WTC11 (cell line): ENCODE measurements at regions not wholly inside any gene's neighbourhood (a gene's known extent, or its start where the extent isn't known, plus 50 kb on each side); places are given as distances from the start of the nearest gene placed in this dataset.
A peak's percentile ranks its signal among the peaks of the same experiment; 100 is the strongest.

Experiments
- ATAC-seq: fragments of 200-7000 bp; cut with Tn5 transposase; 2 replicates; pipeline ENCODE4 v1.10.0; 2021; ENCODE audit warnings: mild to moderate bottlenecking, moderate library complexity
- CTCF ChIA-PET: fragments of 300-600 bp; sonication (Branson Sonifier 250); formaldehyde crosslinking; loops from one replicate; lab custom pipeline; 2021; ENCODE audit warnings: antibody characterized with exemption; lab: Charles Lee
- POLR2A ChIA-PET: fragments of 350-600 bp; sonication (Branson Sonifier 250); formaldehyde crosslinking; loops from one replicate; lab custom pipeline; 2021; ENCODE audit warnings: antibody characterized with exemption; lab: Charles Lee
- DNase-seq: peaks from one replicate; pipeline ENCODE4 v3.0.0; 2021; ENCODE audit warnings: low spot score
- H3K27ac Mint-ChIP-seq: 2 replicates; pipeline ENCODE4 v1.8.0; 2021; ENCODE audit warnings: mixed read lengths
- H3K27me3 Mint-ChIP-seq: 2 replicates; pipeline ENCODE4 v1.8.0; 2021; ENCODE audit warnings: low read depth, mild to moderate bottlenecking, moderate library complexity, mixed read lengths
- H3K36me3 Mint-ChIP-seq: 2 replicates; pipeline ENCODE4 v1.8.0; 2021; ENCODE audit warnings: mixed read lengths
- H3K4me1 Mint-ChIP-seq: 2 replicates; pipeline ENCODE4 v1.8.0; 2022; ENCODE audit warnings: mixed read lengths
- H3K4me3 Mint-ChIP-seq: 2 replicates; pipeline ENCODE4 v1.8.0; 2021; ENCODE audit warnings: mild to moderate bottlenecking, moderate library complexity, mixed read lengths
- H3K9me3 Mint-ChIP-seq: 2 replicates; pipeline ENCODE4 v1.8.0; 2021; ENCODE audit warnings: mixed read lengths
- AFF4 ChIP-seq: sonication (generic); formaldehyde crosslinking; IDR thresholded peaks from 2 replicates; pipeline ENCODE4 v1.8.1; 2023; ENCODE audit warnings: mild to moderate bottlenecking, missing genetic modification reagents, borderline replicate concordance
- ARID4B ChIP-seq: sonication (generic); formaldehyde crosslinking; IDR thresholded peaks from 2 replicates; pipeline ENCODE4 v1.8.0; 2023; ENCODE audit warnings: missing genetic modification reagents, mild to moderate bottlenecking, borderline replicate concordance
- ATF6 ChIP-seq: sonication (generic); formaldehyde crosslinking; IDR thresholded peaks from 2 replicates; pipeline ENCODE4 v1.8.1; 2023; ENCODE audit warnings: mild to moderate bottlenecking, missing genetic modification reagents
- CREM ChIP-seq: sonication (generic); formaldehyde crosslinking; IDR thresholded peaks from 2 replicates; pipeline ENCODE4 v1.8.1; 2022; ENCODE audit warnings: mild to moderate bottlenecking, missing genetic modification reagents, moderate library complexity
- FOXP1 ChIP-seq: sonication (generic); formaldehyde crosslinking; IDR thresholded peaks from 2 replicates; pipeline ENCODE4 v1.8.0; 2022; ENCODE audit warnings: missing genetic modification reagents, mild to moderate bottlenecking, moderate library complexity, borderline replicate concordance
- GTF2I ChIP-seq: fragments of 250-450 bp; sonication (Bioruptor Pico); conservative IDR thresholded peaks from 2 replicates; pipeline ENCODE4 v1.4.0; 2021; ENCODE audit warnings: mild to moderate bottlenecking
- MAX ChIP-seq: sonication (generic); formaldehyde crosslinking; IDR thresholded peaks from 2 replicates; pipeline ENCODE4 v1.8.0; 2022; ENCODE audit warnings: mild to moderate bottlenecking, missing genetic modification reagents
- NFATC4 ChIP-seq: fragments of 250-450 bp; sonication (Bioruptor Pico); IDR thresholded peaks from 2 replicates; pipeline ENCODE4 v1.9.0; 2021; ENCODE audit warnings: mild to moderate bottlenecking
- RELA ChIP-seq: sonication (generic); formaldehyde crosslinking; IDR thresholded peaks from 2 replicates; pipeline ENCODE4 v1.8.1; 2022; ENCODE audit warnings: missing genetic modification reagents, mild to moderate bottlenecking, borderline replicate concordance
- SP1 ChIP-seq: sonication (generic); formaldehyde crosslinking; conservative IDR thresholded peaks from 2 replicates; pipeline ENCODE4 v1.8.1; 2022; ENCODE audit warnings: missing genetic modification reagents
- STAT6 ChIP-seq: sonication (generic); formaldehyde crosslinking; conservative IDR thresholded peaks from 2 replicates; pipeline ENCODE4 v1.8.1; 2023; ENCODE audit warnings: mild to moderate bottlenecking, low read depth, missing genetic modification reagents, moderate library complexity
- ZMAT4 ChIP-seq: fragments of 250-450 bp; sonication (Bioruptor Pico); IDR thresholded peaks from 2 replicates; pipeline ENCODE4 v1.9.0; 2021; ENCODE audit warnings: mild to moderate bottlenecking
- ZNF138 ChIP-seq: sonication (generic); formaldehyde crosslinking; conservative IDR thresholded peaks from 2 replicates; pipeline ENCODE4 v1.8.1; 2022; ENCODE audit warnings: mild to moderate bottlenecking, moderate library complexity, missing genetic modification reagents
- ZNF396 ChIP-seq: fragments of 250-450 bp; sonication (Bioruptor Pico); IDR thresholded peaks from 2 replicates; pipeline ENCODE4 v1.8.0; 2021; ENCODE audit warnings: mild to moderate bottlenecking, moderate library complexity, borderline replicate concordance
- ZNF423 ChIP-seq: fragments of 250-450 bp; sonication (Bioruptor Pico); IDR thresholded peaks from 2 replicates; pipeline ENCODE4 v2.1.2; 2022; ENCODE audit warnings: mild to moderate bottlenecking, moderate library complexity
- ZNF425 ChIP-seq: fragments of 250-450 bp; sonication (Bioruptor Pico); conservative IDR thresholded peaks from 2 replicates; pipeline ENCODE4 v1.9.0; 2021; ENCODE audit warnings: mild to moderate bottlenecking

GRCh38 chr1:181263444-181263843, 174.9 kb downstream of the IER5 start (continued):
- no peak for TF ChIP-seq ARID4B
- no peak for TF ChIP-seq SP1 (CRISPR knock-in tag)
- TF ChIP-seq STAT6 (CRISPR knock-in tag) = no peak
- TF ChIP-seq NFATC4 (CRISPR knock-in tag) = no peak
- no peak for TF ChIP-seq FOXP1 (CRISPR knock-in tag)
- no peak for TF ChIP-seq AFF4 (CRISPR knock-in tag)

GRCh38 chr1:181264821-181265220, 176.3 kb downstream of the IER5 start:
- Mint-ChIP-seq H3K36me3 (no peaks in the 10 kb centered on the region), H3K27ac (no peak overlapping the region), H3K27me3 (no peaks in the 10 kb centered on the region; the same call in 1 of the 2 replicates), H3K9me3 (peaks cover 15% of the 10 kb centered on the region), H3K4me1 (peaks cover 5% of the 10 kb centered on the region), H3K4me3 (no peak overlapping the region)
- POLR2A ChIA-PET = no interaction called here
- CTCF ChIA-PET = no interaction called here
- ATAC-seq (peak; percentile 52; the same call in 1 of the 2 replicates), DNase-seq (no peak)
- TF ChIP-seq ZNF396 (CRISPR knock-in tag) (no peak), GTF2I (CRISPR knock-in tag) (no peak), ZMAT4 (CRISPR knock-in tag) (no peak), CREM (CRISPR knock-in tag) (no peak), ATF6 (CRISPR knock-in tag) (no peak), ZNF138 (CRISPR knock-in tag) (no peak), RELA (no peak), ZNF425 (CRISPR knock-in tag) (no peak), ZNF423 (CRISPR knock-in tag) (no peak), MAX (CRISPR knock-in tag) (no peak)
